Caco-2 (cell line): ENCODE measurements at regions not wholly inside any gene's neighbourhood (a gene's known extent, or its start where the extent isn't known, plus 50 kb on each side); places are given as distances from the start of the nearest gene placed in this dataset.
A peak's percentile ranks its signal among the peaks of the same experiment; 100 is the strongest.

Source experiments
- BruUV-seq: library from RNA; stranded (reverse); fragments of 400-500 nt; replicated peaks from 2 replicates; lab custom pipeline; 2021; lab: Mats Ljungman, UMichigan
- CTCF ChIA-PET: fragments of 300-600 bp; sonication (Branson Sonifier 250); formaldehyde crosslinking; loops from one replicate; lab custom pipeline; 2022; ENCODE audit warnings: antibody characterized with exemption; lab: Charles Lee
- POLR2A ChIA-PET: fragments of 300-600 bp; sonication (Branson Sonifier 250); formaldehyde crosslinking; loops from one replicate; lab custom pipeline; 2022; ENCODE audit warnings: antibody characterized with exemption; lab: Charles Lee
- DNase-seq, 2 experiments: peaks; one replicate each; pipeline versions ENCODE4 v3.0.0 to v3.0.0-alpha.2; 2020 to 2022
- H3K27me3 ChIP-seq: replicated peaks from 2 replicates; pipeline ENCODE4 v1.6.0; 2011; ENCODE audit warnings: low read length; ENCODE audit not compliant: control insufficient read depth, insufficient read depth
- H3K36me3 ChIP-seq: 2 replicates; pipeline ENCODE4 v1.5.1; 2011; ENCODE audit warnings: low read length; ENCODE audit not compliant: control insufficient read depth, insufficient read depth
- H3K4me1 ChIP-seq: fragments of 250-450 bp; sonication (Bioruptor Pico); 2 replicates; pipeline ENCODE4 v1.5.1; 2020; ENCODE audit warnings: mild to moderate bottlenecking
- H3K4me3 ChIP-seq: 2 replicates; pipeline ENCODE4 v1.5.1; 2011; ENCODE audit warnings: low read depth, mild to moderate bottlenecking, control low read depth, low read length
- H3K9me3 ChIP-seq: fragments of 250-450 bp; sonication (Bioruptor Pico); 2 replicates; pipeline ENCODE4 v1.5.1; 2020; ENCODE audit warnings: mild to moderate bottlenecking, moderate library complexity
- H3K27ac Mint-ChIP-seq: one replicate; pipeline ENCODE4 v1.8.0; 2022; ENCODE audit warnings: mixed read lengths; ENCODE audit not compliant: unreplicated experiment
- H3K27me3 Mint-ChIP-seq: one replicate; pipeline ENCODE4 v1.8.0; 2022; ENCODE audit warnings: mixed read lengths; ENCODE audit not compliant: insufficient read depth, unreplicated experiment
- H3K36me3 Mint-ChIP-seq: one replicate; pipeline ENCODE4 v1.8.0; 2022; ENCODE audit warnings: mild to moderate bottlenecking, mixed read lengths; ENCODE audit not compliant: insufficient read depth, unreplicated experiment
- H3K4me1 Mint-ChIP-seq: one replicate; pipeline ENCODE4 v1.8.0; 2022; ENCODE audit warnings: low read depth, mixed read lengths; ENCODE audit not compliant: unreplicated experiment
- H3K4me3 Mint-ChIP-seq: one replicate; pipeline ENCODE4 v1.8.0; 2022; ENCODE audit warnings: mild to moderate bottlenecking, moderate library complexity, mixed read lengths; ENCODE audit not compliant: unreplicated experiment
- H3K9me3 Mint-ChIP-seq: one replicate; pipeline ENCODE4 v1.8.0; 2022; ENCODE audit warnings: mixed read lengths; ENCODE audit not compliant: unreplicated experiment
- intact Hi-C: fragments of 100-400 bp; cut with micrococcal nuclease; formaldehyde crosslinking; loops from one replicate; pipeline ENCODE4 v1.10.0; 2022; ENCODE audit not compliant: unreplicated experiment
- TF ChIP-seq, protein P1 (sequence below), 2 experiments: fragments of 200-600 bp in 1 of 2; IDR thresholded peaks; 1 replicate in 1 of 2; 2 replicates in 1 of 2; pipeline versions ENCODE4 v1.5.1 to v1.8.0; 2011 to 2022; ENCODE audit warnings: antibody characterized with exemption in 1 of 2, control low read depth in 1 of 2, inconsistent platforms in 1 of 2, low read depth in 1 of 2, low read length in 1 of 2, mild to moderate bottlenecking in 1 of 2, moderate library complexity in 1 of 2; ENCODE audit not compliant: insufficient read depth in 1 of 2, severe bottlenecking in 1 of 2, unreplicated experiment in 1 of 2

DNA sequence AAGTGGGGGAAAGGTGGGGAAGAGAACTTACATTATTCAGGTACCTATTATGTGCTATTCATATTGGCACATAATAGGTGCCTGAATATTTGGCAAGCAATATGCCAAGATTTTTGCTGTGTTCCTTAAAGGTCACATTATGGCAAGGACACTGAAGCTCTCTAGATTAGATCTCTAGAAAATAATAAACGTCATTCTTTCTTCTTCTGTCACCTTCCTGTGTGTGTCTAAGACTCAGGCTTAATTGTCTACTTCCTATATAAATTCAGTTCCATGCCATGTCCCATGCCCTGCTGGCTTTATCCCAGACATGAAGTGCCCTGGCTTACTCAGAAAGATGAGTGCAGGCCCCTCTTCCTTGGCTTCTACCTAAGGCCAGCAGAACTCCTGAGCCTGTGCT, 191.1 kb upstream of the CTAGE1 start:
- Mint-ChIP-seq H3K9me3 (no peaks in the 10 kb centered on the region), H3K36me3 (no peaks in the 10 kb centered on the region), H3K27ac (no peak overlapping the region), H3K4me1 (peaks cover 9% of the 10 kb centered on the region), H3K4me3 (no peak overlapping the region), H3K27me3 (peaks cover 2% of the 10 kb centered on the region)
- intact Hi-C loops: loop anchor here (10.0 kb wide), 1 partner anchor 96 kb away; no protein-coding TSS in a partner anchor
- H3K9me3 ChIP-seq: no peaks in the 10 kb centered on the region
- H3K4me1 ChIP-seq: no peaks in the 10 kb centered on the region
- ChIA-PET CTCF (no interaction called here), POLR2A (no interaction called here)
- no peaks in the 10 kb centered on the region for H3K36me3 ChIP-seq
- no peak overlapping the region for H3K4me3 ChIP-seq
- DNase-seq: no peak
- no peaks in the 10 kb centered on the region for H3K27me3 ChIP-seq
- no TSS peak for BruUV-seq
- TF ChIP-seq, protein P1, sequence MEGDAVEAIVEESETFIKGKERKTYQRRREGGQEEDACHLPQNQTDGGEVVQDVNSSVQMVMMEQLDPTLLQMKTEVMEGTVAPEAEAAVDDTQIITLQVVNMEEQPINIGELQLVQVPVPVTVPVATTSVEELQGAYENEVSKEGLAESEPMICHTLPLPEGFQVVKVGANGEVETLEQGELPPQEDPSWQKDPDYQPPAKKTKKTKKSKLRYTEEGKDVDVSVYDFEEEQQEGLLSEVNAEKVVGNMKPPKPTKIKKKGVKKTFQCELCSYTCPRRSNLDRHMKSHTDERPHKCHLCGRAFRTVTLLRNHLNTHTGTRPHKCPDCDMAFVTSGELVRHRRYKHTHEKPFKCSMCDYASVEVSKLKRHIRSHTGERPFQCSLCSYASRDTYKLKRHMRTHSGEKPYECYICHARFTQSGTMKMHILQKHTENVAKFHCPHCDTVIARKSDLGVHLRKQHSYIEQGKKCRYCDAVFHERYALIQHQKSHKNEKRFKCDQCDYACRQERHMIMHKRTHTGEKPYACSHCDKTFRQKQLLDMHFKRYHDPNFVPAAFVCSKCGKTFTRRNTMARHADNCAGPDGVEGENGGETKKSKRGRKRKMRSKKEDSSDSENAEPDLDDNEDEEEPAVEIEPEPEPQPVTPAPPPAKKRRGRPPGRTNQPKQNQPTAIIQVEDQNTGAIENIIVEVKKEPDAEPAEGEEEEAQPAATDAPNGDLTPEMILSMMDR (IDR thresholded peaks at IDR 0.05; ENCODE audit: insufficient read depth in 1 of 2, low read depth in 1 of 2, low read length in 1 of 2, severe bottlenecking in 1 of 2, unreplicated experiment in 1 of 2): no peak

DNA sequence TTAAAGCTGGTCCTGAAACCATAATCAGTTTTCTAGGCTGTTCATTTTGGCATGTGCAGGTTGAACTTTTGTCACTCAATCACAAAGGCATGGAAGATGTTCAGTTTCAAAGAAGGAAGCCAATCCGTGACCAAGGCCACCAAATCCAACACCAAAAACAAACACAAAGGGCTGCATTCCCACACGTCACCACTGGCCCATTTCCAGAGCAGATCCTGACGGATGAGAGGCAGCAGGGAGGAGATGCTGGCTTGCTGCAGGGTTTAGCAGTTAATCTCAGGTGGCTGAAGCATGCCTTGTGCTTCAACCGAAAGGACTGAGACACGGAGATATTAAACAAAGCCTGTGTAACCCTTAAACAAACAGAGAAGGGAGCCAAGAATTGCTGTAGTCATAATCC, 191.9 kb upstream of the CTAGE1 start:
- POLR2A ChIA-PET: no interaction called here
- H3K9me3 ChIP-seq: no peaks in the 10 kb centered on the region
- DNase-seq: peak in 1 of 2 experiments; percentile 20
- CTCF ChIA-PET: no interaction called here
- H3K27me3 Mint-ChIP-seq: peaks cover 2% of the 10 kb centered on the region
- TF ChIP-seq, protein P1 (IDR thresholded peaks at IDR 0.05; ENCODE audit: insufficient read depth in 1 of 2, low read depth in 1 of 2, low read length in 1 of 2, severe bottlenecking in 1 of 2, unreplicated experiment in 1 of 2): no peak
- H3K27me3 ChIP-seq: no peaks in the 10 kb centered on the region
- H3K27ac Mint-ChIP-seq: no peak overlapping the region
- no peak overlapping the region for H3K4me3 Mint-ChIP-seq
- H3K36me3 ChIP-seq: no peaks in the 10 kb centered on the region
- intact Hi-C loops: loop anchor here (10.0 kb wide), 1 partner anchor 95 kb away; no protein-coding TSS in a partner anchor
- no peak overlapping the region for H3K4me3 ChIP-seq
- no peaks in the 10 kb centered on the region for H3K4me1 ChIP-seq
- no peaks in the 10 kb centered on the region for H3K36me3 Mint-ChIP-seq
- peaks cover 9% of the 10 kb centered on the region for H3K4me1 Mint-ChIP-seq
- no peaks in the 10 kb centered on the region for H3K9me3 Mint-ChIP-seq
- BruUV-seq: no TSS peak

DNA sequence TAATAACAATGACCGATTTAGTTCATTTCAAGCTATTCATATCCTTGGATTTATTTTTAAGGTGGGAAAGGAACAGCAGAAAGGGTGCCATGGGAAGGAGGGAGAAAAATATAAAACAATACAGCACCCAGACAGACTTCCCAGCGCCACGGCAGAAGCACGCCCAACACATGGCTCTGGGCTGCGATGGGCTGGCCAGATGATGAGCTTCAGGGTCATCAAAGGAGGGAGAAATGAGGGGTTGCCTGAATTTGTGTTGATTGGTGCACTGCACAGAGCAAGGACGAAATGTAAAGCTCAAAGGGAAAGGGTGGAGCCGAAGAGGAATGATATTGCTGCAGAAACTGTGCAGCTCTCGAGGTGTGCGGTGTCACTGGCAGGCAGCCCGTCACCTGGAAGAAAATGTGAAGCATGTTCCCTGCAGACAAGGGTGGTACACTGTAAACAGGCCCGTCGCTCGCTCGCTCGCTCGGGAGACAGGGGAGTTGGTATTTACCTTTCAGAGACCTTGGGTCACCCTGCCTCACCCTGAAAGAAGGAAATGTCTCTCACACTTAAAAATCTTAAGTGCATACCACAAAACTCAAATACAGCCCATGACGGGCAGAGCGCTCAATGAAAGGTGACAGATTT, 195.5 kb upstream of the CTAGE1 start:
- CTCF ChIA-PET: no interaction called here
- Mint-ChIP-seq H3K4me1 (peaks cover 9% of the 10 kb centered on the region), H3K4me3 (no peak overlapping the region), H3K9me3 (no peaks in the 10 kb centered on the region), H3K36me3 (no peaks in the 10 kb centered on the region), H3K27ac (no peak overlapping the region), H3K27me3 (peaks cover 6% of the 10 kb centered on the region)
- DNase-seq: no peak
- BruUV-seq: no TSS peak
- Histone ChIP-seq H3K9me3 (no peaks in the 10 kb centered on the region), H3K27me3 (no peaks in the 10 kb centered on the region), H3K4me3 (no peak overlapping the region), H3K4me1 (no peaks in the 10 kb centered on the region), H3K36me3 (no peaks in the 10 kb centered on the region)
- intact Hi-C loops: no loop called here
- TF ChIP-seq, protein P1 (IDR thresholded peaks at IDR 0.05; ENCODE audit: insufficient read depth in 1 of 2, low read depth in 1 of 2, low read length in 1 of 2, severe bottlenecking in 1 of 2, unreplicated experiment in 1 of 2): no peak
- POLR2A ChIA-PET: no interaction called here
